ENCODE measurements at regions not wholly inside any gene's neighbourhood (a gene's known extent, or its start where the extent isn't known, plus 50 kb on each side); places are given as distances from the start of the nearest gene placed in this dataset.

DNA sequence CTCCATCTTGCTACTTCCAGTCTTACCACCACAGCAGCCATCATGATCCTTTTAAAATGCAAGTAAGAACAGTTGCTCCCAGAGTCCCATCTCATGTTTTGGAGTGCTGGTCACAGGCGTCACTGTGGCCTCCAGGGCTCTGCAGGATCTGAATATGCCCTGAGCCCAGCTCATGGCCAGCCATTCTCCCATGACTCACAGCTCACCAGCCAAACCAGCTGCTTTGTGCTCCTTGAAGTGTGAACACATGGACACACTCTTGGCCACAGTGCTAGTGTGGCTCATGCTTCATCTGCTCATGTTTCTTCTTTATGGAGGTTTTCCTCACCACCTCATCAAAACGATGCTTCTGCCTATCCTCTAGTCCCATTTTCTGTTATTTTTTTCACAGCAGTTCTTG is 466.5 kb downstream of the UQCRFS1 start:
- TF ChIP-seq POLR2AphosphoS5 (IDR thresholded peaks at IDR 0.05; ENCODE audit: low read length) = no peak
- TF ChIP-seq, protein P1, sequence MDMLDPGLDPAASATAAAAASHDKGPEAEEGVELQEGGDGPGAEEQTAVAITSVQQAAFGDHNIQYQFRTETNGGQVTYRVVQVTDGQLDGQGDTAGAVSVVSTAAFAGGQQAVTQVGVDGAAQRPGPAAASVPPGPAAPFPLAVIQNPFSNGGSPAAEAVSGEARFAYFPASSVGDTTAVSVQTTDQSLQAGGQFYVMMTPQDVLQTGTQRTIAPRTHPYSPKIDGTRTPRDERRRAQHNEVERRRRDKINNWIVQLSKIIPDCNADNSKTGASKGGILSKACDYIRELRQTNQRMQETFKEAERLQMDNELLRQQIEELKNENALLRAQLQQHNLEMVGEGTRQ (IDR thresholded peaks at IDR 0.05; ENCODE audit: borderline replicate concordance, low read depth, low read length) = no peak
- TF ChIP-seq CTCF (IDR thresholded peaks at IDR 0.05 in 2 of 3, conservative IDR thresholded peaks at IDR 0.05 in 1 of 3; ENCODE audit: control insufficient read depth in 2 of 3, extremely low read depth in 1 of 3, insufficient read depth in 1 of 3, low read depth in 3 of 3, low read length in 3 of 3) = no peak
- no peak for TF ChIP-seq BHLHE40 (IDR thresholded peaks at IDR 0.05; ENCODE audit: borderline replicate concordance in 1 of 2, low read depth in 2 of 2, low read length in 1 of 2)
